Keratinocyte (primary cell): ENCODE measurements at regions not wholly inside any gene's neighbourhood (a gene's known extent, or its start where the extent isn't known, plus 50 kb on each side); places are given as distances from the start of the nearest gene placed in this dataset.

Experiments
- DNase-seq: peaks from one replicate; pipeline ENCODE4 v3.0.0-alpha.2; 2011; ENCODE audit warnings: low read depth, missing footprints, low spot score
- FAIRE-seq: peaks from 2 replicates; lab custom pipeline; 2011; peaks lifted over from hg19 to GRCh38; lab: Jason Lieb, UNC
- H2AFZ ChIP-seq: 2 replicates; pipeline ENCODE4 v1.6.0; 2012; ENCODE audit warnings: low read length, control low read depth, inconsistent platforms; ENCODE audit not compliant: control insufficient read depth
- H3K27ac ChIP-seq: 2 replicates; pipeline ENCODE4 v1.5.1; 2011; ENCODE audit warnings: low read length; ENCODE audit not compliant: control insufficient read depth, insufficient read depth
- H3K27me3 ChIP-seq: 3 replicates; pipeline ENCODE4 v1.6.0; 2011; ENCODE audit warnings: low read length; ENCODE audit not compliant: control insufficient read depth, insufficient read depth; ENCODE audit errors: extremely low read depth
- H3K36me3 ChIP-seq, 2 experiments: 2 replicates in 1 of 2; 3 replicates in 1 of 2; pipeline ENCODE4 v1.5.1; 2011; ENCODE audit warnings: low read length in 2 of 2, mild to moderate bottlenecking in 1 of 2; ENCODE audit not compliant: control insufficient read depth in 2 of 2, insufficient read depth in 2 of 2; ENCODE audit errors: extremely low read depth in 1 of 2
- H3K4me1 ChIP-seq: 3 replicates; pipeline ENCODE4 v1.5.1; 2011; ENCODE audit warnings: low read length; ENCODE audit not compliant: control insufficient read depth, insufficient read depth; ENCODE audit errors: extremely low read depth
- H3K4me2 ChIP-seq: 3 replicates; pipeline ENCODE4 v1.6.0; 2011; ENCODE audit warnings: low read depth, low read length; ENCODE audit not compliant: control insufficient read depth, insufficient read depth; ENCODE audit errors: extremely low read depth
- H3K4me3 ChIP-seq, 3 experiments: fragments of 200-600 bp in 1 of 3; sonication (generic) in 1 of 3; 2 replicates in 2 of 3; 3 replicates in 1 of 3; pipeline ENCODE4 v1.5.1; 2011 to 2016; ENCODE audit warnings: low read length in 3 of 3, mild to moderate bottlenecking in 3 of 3, control low read depth in 2 of 3, inconsistent platforms in 1 of 3, low read depth in 1 of 3, mixed read lengths in 1 of 3, mixed run types in 1 of 3, moderate library complexity in 1 of 3; ENCODE audit not compliant: control insufficient read depth in 2 of 3, insufficient read depth in 2 of 3; ENCODE audit errors: extremely low read depth in 1 of 3
- H3K79me2 ChIP-seq: 2 replicates; pipeline ENCODE4 v1.6.0; 2012; ENCODE audit warnings: low read length; ENCODE audit not compliant: control insufficient read depth, insufficient read depth
- H3K9ac ChIP-seq: 3 replicates; pipeline ENCODE4 v1.6.0; 2011; ENCODE audit warnings: low read length; ENCODE audit not compliant: control insufficient read depth, insufficient read depth; ENCODE audit errors: extremely low read depth
- H3K9me1 ChIP-seq: 3 replicates; pipeline ENCODE4 v1.6.0; 2011; ENCODE audit warnings: low read length; ENCODE audit not compliant: control insufficient read depth, insufficient read depth; ENCODE audit errors: extremely low read depth
- H3K9me3 ChIP-seq: 2 replicates; pipeline ENCODE4 v1.5.1; 2012; ENCODE audit warnings: low read depth, low read length; ENCODE audit not compliant: control insufficient read depth
- H4K20me1 ChIP-seq: 3 replicates; pipeline ENCODE4 v1.6.0; 2011; ENCODE audit warnings: low read length; ENCODE audit not compliant: control insufficient read depth, insufficient read depth; ENCODE audit errors: extremely low read depth
- EZH2 ChIP-seq: IDR thresholded peaks from one replicate; pipeline ENCODE4 v1.6.1; 2012; ENCODE audit warnings: inconsistent platforms, mild to moderate bottlenecking, low read length, moderate library complexity
- dilution Hi-C: fragments of 300-500 bp; cut with MboI; formaldehyde crosslinking; loops from one replicate; pipeline ENCODE4 v1.7.0; 2020; ENCODE audit warnings: low sequenced_read_pairs; ENCODE audit not compliant: extremely low pct_ligation_motif_present
- TF ChIP-seq, protein P1 (sequence below), 3 experiments: IDR thresholded peaks in 1 of 3; conservative IDR thresholded peaks in 1 of 3; optimal IDR thresholded peaks in 1 of 3; 2 replicates in 2 of 3; 3 replicates in 1 of 3; pipeline versions ENCODE3 to v1.5.1; 2011; ENCODE audit warnings: low read length in 3 of 3, mild to moderate bottlenecking in 3 of 3, moderate library complexity in 2 of 3, control low read depth in 1 of 3, inconsistent platforms in 1 of 3; ENCODE audit not compliant: insufficient read depth in 2 of 3; ENCODE audit errors: extremely low read depth in 1 of 3

DNA sequence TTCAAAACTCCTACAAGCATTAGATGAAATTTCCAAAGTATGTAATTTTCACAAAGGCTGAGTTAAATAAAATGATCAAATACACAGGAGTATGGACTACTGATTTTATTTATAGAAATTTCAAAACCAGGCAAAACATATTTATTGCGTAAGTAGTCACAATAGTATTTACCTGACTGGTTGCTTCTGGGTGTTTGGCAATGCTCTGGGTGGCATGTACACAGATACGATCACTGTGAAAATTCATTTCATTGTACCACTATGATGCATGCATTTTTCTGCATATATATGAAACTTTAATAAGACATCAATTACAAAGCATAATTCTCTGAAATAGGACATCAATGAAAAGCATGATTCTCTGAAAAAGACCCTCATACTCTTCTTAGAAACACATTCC lies 384.2 kb downstream of the TLL1 start:
- no peaks in the 10 kb centered on the region for H4K20me1 ChIP-seq
- dilution Hi-C loops: no loop called here

DNA sequence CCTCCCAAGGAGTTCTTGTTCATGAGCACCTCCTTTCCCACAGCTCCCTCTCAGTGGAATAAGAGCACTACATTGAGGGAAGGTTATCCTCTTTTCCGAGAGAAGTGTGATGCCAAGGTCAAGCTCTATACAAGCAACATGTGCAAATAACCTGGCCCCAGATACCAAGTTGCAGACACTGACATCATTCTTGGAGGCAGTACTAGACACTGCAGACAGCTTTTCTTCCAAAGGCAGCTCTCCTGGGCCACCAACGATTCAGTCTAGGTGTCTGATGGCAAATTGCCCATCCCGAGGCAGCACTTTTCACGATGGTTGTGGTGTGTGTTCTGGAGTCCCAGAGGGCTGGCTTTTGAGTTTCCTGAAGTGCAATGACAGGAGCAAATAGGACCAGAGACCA lies 384.9 kb downstream of the TLL1 start:
- Histone ChIP-seq H3K79me2 (no peaks in the 10 kb centered on the region), H3K9me1 (no peaks in the 10 kb centered on the region), H3K4me1 (no peaks in the 10 kb centered on the region), H3K4me3 (no peak overlapping the region), H3K36me3 (no peaks in the 10 kb centered on the region), H3K4me2 (no peak overlapping the region), H3K9me3 (no peaks in the 10 kb centered on the region), H4K20me1 (no peaks in the 10 kb centered on the region), H3K27ac (no peak overlapping the region), H3K9ac (no peak overlapping the region), H3K27me3 (no peaks in the 10 kb centered on the region), H2AFZ (no peak overlapping the region)
- FAIRE-seq: no peak
- dilution Hi-C loops: no loop called here
- TF ChIP-seq, protein P1, sequence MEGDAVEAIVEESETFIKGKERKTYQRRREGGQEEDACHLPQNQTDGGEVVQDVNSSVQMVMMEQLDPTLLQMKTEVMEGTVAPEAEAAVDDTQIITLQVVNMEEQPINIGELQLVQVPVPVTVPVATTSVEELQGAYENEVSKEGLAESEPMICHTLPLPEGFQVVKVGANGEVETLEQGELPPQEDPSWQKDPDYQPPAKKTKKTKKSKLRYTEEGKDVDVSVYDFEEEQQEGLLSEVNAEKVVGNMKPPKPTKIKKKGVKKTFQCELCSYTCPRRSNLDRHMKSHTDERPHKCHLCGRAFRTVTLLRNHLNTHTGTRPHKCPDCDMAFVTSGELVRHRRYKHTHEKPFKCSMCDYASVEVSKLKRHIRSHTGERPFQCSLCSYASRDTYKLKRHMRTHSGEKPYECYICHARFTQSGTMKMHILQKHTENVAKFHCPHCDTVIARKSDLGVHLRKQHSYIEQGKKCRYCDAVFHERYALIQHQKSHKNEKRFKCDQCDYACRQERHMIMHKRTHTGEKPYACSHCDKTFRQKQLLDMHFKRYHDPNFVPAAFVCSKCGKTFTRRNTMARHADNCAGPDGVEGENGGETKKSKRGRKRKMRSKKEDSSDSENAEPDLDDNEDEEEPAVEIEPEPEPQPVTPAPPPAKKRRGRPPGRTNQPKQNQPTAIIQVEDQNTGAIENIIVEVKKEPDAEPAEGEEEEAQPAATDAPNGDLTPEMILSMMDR (optimal IDR thresholded peaks at IDR 0.05 in 1 of 3, IDR thresholded peaks at IDR 0.05 in 1 of 3, conservative IDR thresholded peaks at IDR 0.05 in 1 of 3; ENCODE audit: extremely low read depth in 1 of 3, insufficient read depth in 2 of 3, low read length in 3 of 3): no peak
- no peak for TF ChIP-seq EZH2
- DNase-seq: no peak

More for the DNA sequence above, 384.2 kb downstream of the TLL1 start:
- Histone ChIP-seq H3K27me3 (no peaks in the 10 kb centered on the region), H3K9me1 (no peaks in the 10 kb centered on the region), H3K4me2 (no peak overlapping the region), H3K4me3 (no peak overlapping the region), H3K4me1 (no peaks in the 10 kb centered on the region), H3K79me2 (no peaks in the 10 kb centered on the region), H3K27ac (no peak overlapping the region), H3K9ac (no peak overlapping the region), H3K36me3 (no peaks in the 10 kb centered on the region), H3K9me3 (no peaks in the 10 kb centered on the region), H2AFZ (no peak overlapping the region)
- FAIRE-seq: no peak
- TF ChIP-seq EZH2: no peak
- TF ChIP-seq, protein P1 (optimal IDR thresholded peaks at IDR 0.05 in 1 of 3, IDR thresholded peaks at IDR 0.05 in 1 of 3, conservative IDR thresholded peaks at IDR 0.05 in 1 of 3; ENCODE audit: extremely low read depth in 1 of 3, insufficient read depth in 2 of 3, low read length in 3 of 3): no peak
- no peak for DNase-seq
